CD14-positive monocyte (primary cell): ENCODE measurements at regions not wholly inside any gene's neighbourhood (a gene's known extent, or its start where the extent isn't known, plus 50 kb on each side); places are given as distances from the start of the nearest gene placed in this dataset.
"Not testable (repeated sequence)": the region's sequence is repeated elsewhere in the genome, so short reads cannot be mapped to it uniquely, and the experiment has no call there.

Source experiments
- DNase-seq, 3 donors: peaks; one replicate each; pipeline ENCODE4 v3.0.0-alpha.2; 2011 to 2022
- H2AFZ ChIP-seq: 2 replicates; pipeline ENCODE4 v1.6.0; 2012; ENCODE audit warnings: mild to moderate bottlenecking, low read depth, low read length, inconsistent platforms; ENCODE audit not compliant: insufficient read depth, poor library complexity, severe bottlenecking
- H3K27ac ChIP-seq, 2 donors: 1 replicate in 1 of 2; 2 replicates in 1 of 2; pipeline ENCODE4 v1.5.1; 2012 to 2013; ENCODE audit warnings: low read length in 2 of 2, control low read depth in 1 of 2, inconsistent platforms in 1 of 2, low read depth in 1 of 2, mild to moderate bottlenecking in 1 of 2
- H3K27me3 ChIP-seq, 2 donors: one replicate each; pipeline versions ENCODE4 v1.6.0 to v1.6.1; 2011 to 2013; ENCODE audit warnings: low read length in 2 of 2; ENCODE audit not compliant: control insufficient read depth in 2 of 2, insufficient read depth in 2 of 2
- H3K36me3 ChIP-seq, 2 donors: replicated peaks in 1 of 2; 1 replicate in 1 of 2; 2 replicates in 1 of 2; pipeline versions ENCODE4 v1.5.1 to v1.6.1; 2012 to 2013; ENCODE audit warnings: low read length in 2 of 2, control low read depth in 1 of 2, inconsistent platforms in 1 of 2, mild to moderate bottlenecking in 1 of 2; ENCODE audit not compliant: insufficient read depth in 2 of 2, control insufficient read depth in 1 of 2
- H3K4me1 ChIP-seq, 2 donors: 1 replicate in 1 of 2; 2 replicates in 1 of 2; pipeline versions ENCODE4 v1.5.1 to v1.6.1; 2012 to 2013; ENCODE audit warnings: low read length in 2 of 2, control low read depth in 1 of 2, inconsistent platforms in 1 of 2, mild to moderate bottlenecking in 1 of 2, moderate library complexity in 1 of 2; ENCODE audit not compliant: insufficient read depth in 2 of 2, control insufficient read depth in 1 of 2
- H3K4me2 ChIP-seq: replicated peaks from 2 replicates; pipeline ENCODE3; 2012; ENCODE audit warnings: low read length, moderate library complexity, mild to moderate bottlenecking; ENCODE audit not compliant: poor library complexity, severe bottlenecking; ENCODE audit errors: extremely low read depth
- H3K4me3 ChIP-seq, 3 experiments: fragments of 200-600 bp in 1 of 3; sonication (generic) in 1 of 3; replicated peaks in 1 of 3; 1 replicate in 2 of 3; 2 replicates in 1 of 3; pipeline ENCODE4 v1.5.1; 2011 to 2013; ENCODE audit warnings: low read length in 3 of 3, mild to moderate bottlenecking in 3 of 3, control low read depth in 2 of 3, low read depth in 2 of 3, inconsistent platforms in 1 of 3, moderate library complexity in 1 of 3
- H3K79me2 ChIP-seq: 2 replicates; pipeline ENCODE4 v1.6.0; 2012; ENCODE audit warnings: mild to moderate bottlenecking, control low read depth, inconsistent platforms, low read length, moderate library complexity; ENCODE audit not compliant: insufficient read depth
- H3K9ac ChIP-seq: 2 replicates; pipeline ENCODE4 v1.6.0; 2017; ENCODE audit warnings: low read length, mild to moderate bottlenecking; ENCODE audit not compliant: insufficient read depth, poor library complexity, severe bottlenecking
- H3K9me3 ChIP-seq, 2 donors: replicated peaks in 1 of 2; 1 replicate in 1 of 2; 2 replicates in 1 of 2; pipeline versions ENCODE4 v1.5.1 to v1.6.1; 2012 to 2013; ENCODE audit warnings: low read length in 2 of 2, control low read depth in 1 of 2; ENCODE audit not compliant: control insufficient read depth in 1 of 2, insufficient read depth in 1 of 2
- H4K20me1 ChIP-seq: 2 replicates; pipeline ENCODE4 v1.6.0; 2012; ENCODE audit warnings: mild to moderate bottlenecking, low read length, control low read depth, moderate library complexity; ENCODE audit not compliant: insufficient read depth
- H3K27ac Mint-ChIP-seq, 7 donors: one replicate each; pipeline ENCODE4 v1.8.0; 2020; ENCODE audit warnings: mild to moderate bottlenecking in 7 of 7, mixed read lengths in 7 of 7, moderate library complexity in 6 of 7, inconsistent platforms in 2 of 7
- H3K27me3 Mint-ChIP-seq, 3 donors: one replicate each; pipeline ENCODE4 v1.8.0; 2021 to 2022; ENCODE audit warnings: low read depth in 3 of 3, mild to moderate bottlenecking in 3 of 3, mixed read lengths in 3 of 3, moderate library complexity in 3 of 3, inconsistent platforms in 1 of 3
- H3K36me3 Mint-ChIP-seq, 2 donors: one replicate each; pipeline ENCODE4 v1.8.0; 2020; ENCODE audit warnings: mixed read lengths in 2 of 2, inconsistent platforms in 1 of 2, mild to moderate bottlenecking in 1 of 2
- H3K4me1 Mint-ChIP-seq: one replicate; pipeline ENCODE4 v1.8.0; 2020; ENCODE audit warnings: mild to moderate bottlenecking, mixed read lengths
- H3K4me3 Mint-ChIP-seq, 2 donors: one replicate each; pipeline ENCODE4 v1.8.0; 2020; ENCODE audit warnings: mild to moderate bottlenecking in 2 of 2, mixed read lengths in 2 of 2, moderate library complexity in 1 of 2
- H3K9me3 Mint-ChIP-seq, 7 donors: one replicate each; pipeline ENCODE4 v1.8.0; 2020 to 2022; ENCODE audit warnings: mixed read lengths in 7 of 7, mild to moderate bottlenecking in 6 of 7, moderate library complexity in 6 of 7, inconsistent platforms in 2 of 7
- WGBS: methylation state at CpG from one replicate; pipeline ENCODE4 v1.1.5; 2013; ENCODE audit warnings: missing lambda C conversion rate; ENCODE audit not compliant: insufficient coverage; 5-methylcytosine and 5-hydroxymethylcytosine counted together
- intact Hi-C, 2 donors: fragments of 100-400 bp; cut with micrococcal nuclease; formaldehyde crosslinking; loops; one replicate each; pipeline versions ENCODE4 v1.15.0 to v1.15.1; 2023
- TF ChIP-seq, protein P1 (sequence below): fragments of 200-600 bp; IDR thresholded peaks from one replicate; pipeline ENCODE4 v1.8.0; 2022; ENCODE audit warnings: antibody characterized with exemption, mild to moderate bottlenecking

GRCh38 chr3:26141296-26141695 is 351.4 kb downstream of the OXSM start:
- H3K4me2 ChIP-seq: no peak overlapping the region
- no peak overlapping the region for H3K27ac ChIP-seq
- Mint-ChIP-seq H3K27me3 (no peaks in the 10 kb centered on the region), H3K36me3 (no peaks in the 10 kb centered on the region), H3K4me1 (no peaks in the 10 kb centered on the region), H3K27ac (no peak overlapping the region), H3K9me3 (peaks cover 2 to 24% (median 10%) of the 10 kb centered on the region in 7 donors), H3K4me3 (no peak overlapping the region)
- no peaks in the 10 kb centered on the region for H3K4me1 ChIP-seq
- no peak overlapping the region for H2AFZ ChIP-seq
- intact Hi-C loops: no loop called here
- no peaks in the 10 kb centered on the region for H4K20me1 ChIP-seq
- no peak overlapping the region for H3K4me3 ChIP-seq
- no peak for DNase-seq
- no peaks in the 10 kb centered on the region for H3K36me3 ChIP-seq
- WGBS: 67% methylated on average over 1 of the region's 1 CpG
- H3K27me3 ChIP-seq: no peaks in the 10 kb centered on the region
- no peaks in the 10 kb centered on the region for H3K79me2 ChIP-seq
- peaks cover 15 to 25% of the 10 kb centered on the region in 2 donors for H3K9me3 ChIP-seq
- H3K9ac ChIP-seq: no peak overlapping the region
- TF ChIP-seq, protein P1, sequence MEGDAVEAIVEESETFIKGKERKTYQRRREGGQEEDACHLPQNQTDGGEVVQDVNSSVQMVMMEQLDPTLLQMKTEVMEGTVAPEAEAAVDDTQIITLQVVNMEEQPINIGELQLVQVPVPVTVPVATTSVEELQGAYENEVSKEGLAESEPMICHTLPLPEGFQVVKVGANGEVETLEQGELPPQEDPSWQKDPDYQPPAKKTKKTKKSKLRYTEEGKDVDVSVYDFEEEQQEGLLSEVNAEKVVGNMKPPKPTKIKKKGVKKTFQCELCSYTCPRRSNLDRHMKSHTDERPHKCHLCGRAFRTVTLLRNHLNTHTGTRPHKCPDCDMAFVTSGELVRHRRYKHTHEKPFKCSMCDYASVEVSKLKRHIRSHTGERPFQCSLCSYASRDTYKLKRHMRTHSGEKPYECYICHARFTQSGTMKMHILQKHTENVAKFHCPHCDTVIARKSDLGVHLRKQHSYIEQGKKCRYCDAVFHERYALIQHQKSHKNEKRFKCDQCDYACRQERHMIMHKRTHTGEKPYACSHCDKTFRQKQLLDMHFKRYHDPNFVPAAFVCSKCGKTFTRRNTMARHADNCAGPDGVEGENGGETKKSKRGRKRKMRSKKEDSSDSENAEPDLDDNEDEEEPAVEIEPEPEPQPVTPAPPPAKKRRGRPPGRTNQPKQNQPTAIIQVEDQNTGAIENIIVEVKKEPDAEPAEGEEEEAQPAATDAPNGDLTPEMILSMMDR: no peak

- no peaks in the 10 kb centered on the region for H3K27me3 ChIP-seq
- Mint-ChIP-seq H3K36me3 (no peaks in the 10 kb centered on the region), H3K4me1 (no peaks in the 10 kb centered on the region), H3K9me3 (peaks cover 6 to 31% (median 14%) of the 10 kb centered on the region in 7 donors), H3K4me3 (no peak overlapping the region), H3K27me3 (peaks cover 0 to 1% (median 0%) of the 10 kb centered on the region in 3 donors), H3K27ac (no peak overlapping the region)
- H3K9me3 ChIP-seq: peaks cover 18 to 20% of the 10 kb centered on the region in 2 donors
- DNase-seq: no peak
- H3K4me3 ChIP-seq: no peak overlapping the region
- 80% methylated on average over 1 of the region's 3 CpGs for WGBS
- no peak overlapping the region for H2AFZ ChIP-seq
- intact Hi-C loops: no loop called here
- no peaks in the 10 kb centered on the region for H3K79me2 ChIP-seq
- H3K36me3 ChIP-seq: no peaks in the 10 kb centered on the region
- TF ChIP-seq, protein P1: no peak
- no peaks in the 10 kb centered on the region for H4K20me1 ChIP-seq
- H3K4me1 ChIP-seq: no peaks in the 10 kb centered on the region
- no peak overlapping the region for H3K9ac ChIP-seq
- H3K27ac ChIP-seq: no peak overlapping the region
- H3K4me2 ChIP-seq: no peak overlapping the region
Measured at GRCh38 chr3:26145769-26146168, 355.9 kb downstream of the OXSM start.

- H3K4me1 Mint-ChIP-seq, H3K9me3 Mint-ChIP-seq, H3K27me3 Mint-ChIP-seq, H3K27me3 ChIP-seq, H3K4me3 ChIP-seq, intact Hi-C loops, H3K27ac Mint-ChIP-seq, H4K20me1 ChIP-seq, H3K27ac ChIP-seq, DNase-seq, H3K4me3 Mint-ChIP-seq, H3K4me2 ChIP-seq, H3K36me3 Mint-ChIP-seq, H3K79me2 ChIP-seq, H3K36me3 ChIP-seq, H3K4me1 ChIP-seq, H2AFZ ChIP-seq, H3K9ac ChIP-seq: not testable (repeated sequence)
- 94% methylated on average over 2 of the region's 4 CpGs for WGBS
- H3K9me3 ChIP-seq: peaks cover 6 to 14% of the 10 kb centered on the region in 2 donors
Measured at GRCh38 chr3:26157428-26157827, 367.5 kb downstream of the OXSM start.
